Neural progenitor cell (in vitro differentiated cells): ENCODE measurements at regions not wholly inside any gene's neighbourhood (a gene's known extent, or its start where the extent isn't known, plus 50 kb on each side); places are given as distances from the start of the nearest gene placed in this dataset.

Source experiments
- DNase-seq: peaks from one replicate; pipeline ENCODE4 v3.0.0-alpha.2; 2016; ENCODE audit warnings: low spot score
- H2AFZ ChIP-seq: fragments of 200-600 bp; sonication (generic); replicated peaks from 2 replicates; pipeline ENCODE4 v1.6.1; 2016; ENCODE audit warnings: antibody characterized with exemption
- H3F3A ChIP-seq: fragments of 200-600 bp; sonication (generic); 2 replicates; pipeline ENCODE4 v1.6.1; 2016; ENCODE audit warnings: antibody characterized with exemption, low read depth
- H3K27ac ChIP-seq: fragments of 200-600 bp; sonication (generic); 2 replicates; pipeline ENCODE4 v1.5.1; 2016; ENCODE audit warnings: mild to moderate bottlenecking
- H3K27me3 ChIP-seq: fragments of 200-600 bp; sonication (generic); 2 replicates; pipeline ENCODE4 v1.6.1; 2016; ENCODE audit warnings: mild to moderate bottlenecking, moderate library complexity
- H3K36me3 ChIP-seq: fragments of 200-600 bp; sonication (generic); 2 replicates; pipeline ENCODE4 v1.5.1; 2016
- H3K4me1 ChIP-seq: fragments of 200-600 bp; sonication (generic); 2 replicates; pipeline ENCODE4 v1.6.1; 2016; ENCODE audit warnings: mixed run types
- H3K4me2 ChIP-seq: fragments of 200-600 bp; sonication (generic); 2 replicates; pipeline ENCODE4 v1.6.1; 2016
- H3K4me3 ChIP-seq: fragments of 200-600 bp; sonication (generic); 2 replicates; pipeline ENCODE4 v1.5.1; 2016
- H3K79me2 ChIP-seq: fragments of 200-600 bp; sonication (generic); 2 replicates; pipeline ENCODE4 v1.6.1; 2016; ENCODE audit warnings: low read depth
- H3K9ac ChIP-seq: fragments of 200-600 bp; sonication (generic); 2 replicates; pipeline ENCODE4 v1.6.1; 2016
- H3K9me3 ChIP-seq: fragments of 200-600 bp; sonication (generic); 2 replicates; pipeline ENCODE4 v1.5.1; 2016; ENCODE audit warnings: low read depth
- H4K20me1 ChIP-seq: fragments of 200-600 bp; sonication (generic); 2 replicates; pipeline ENCODE4 v1.6.1; 2016; ENCODE audit warnings: low read depth
- H3K27ac Mint-ChIP-seq: 3 replicates; pipeline ENCODE4 v1.8.0; 2021; ENCODE audit warnings: mixed read lengths
- H3K27me3 Mint-ChIP-seq: 2 replicates; pipeline ENCODE4 v1.8.0; 2022; ENCODE audit warnings: low read depth, mild to moderate bottlenecking, inconsistent platforms, moderate library complexity, mixed read lengths; ENCODE audit not compliant: insufficient read depth
- H3K36me3 Mint-ChIP-seq: 3 replicates; pipeline ENCODE4 v1.8.0; 2021; ENCODE audit warnings: mixed read lengths
- H3K4me1 Mint-ChIP-seq: 3 replicates; pipeline ENCODE4 v1.8.0; 2021; ENCODE audit warnings: mixed read lengths
- H3K4me3 Mint-ChIP-seq: 3 replicates; pipeline ENCODE4 v1.8.0; 2021; ENCODE audit warnings: mild to moderate bottlenecking, moderate library complexity, mixed read lengths
- H3K9me3 Mint-ChIP-seq: 3 replicates; pipeline ENCODE4 v1.8.0; 2020; ENCODE audit warnings: mixed read lengths
- CTCF ChIP-seq: fragments of 200-600 bp; sonication (generic); IDR thresholded peaks from 2 replicates; pipeline ENCODE4 v1.5.1; 2017; ENCODE audit warnings: antibody characterized with exemption, mild to moderate bottlenecking
- EZH2 ChIP-seq: fragments of 200-600 bp; sonication (generic); IDR thresholded peaks from 2 replicates; pipeline ENCODE4 v1.6.1; 2017; ENCODE audit warnings: antibody characterized with exemption, mild to moderate bottlenecking, moderate library complexity
- EZH2phosphoT487 ChIP-seq: fragments of 200-600 bp; sonication (generic); IDR thresholded peaks from 2 replicates; pipeline ENCODE4 v1.6.1; 2017; ENCODE audit warnings: antibody characterized with exemption

GRCh38 chr2:138123741-138124140 is 159.5 kb downstream of the HNMT start:
- Mint-ChIP-seq H3K27me3 (no peaks in the 10 kb centered on the region), H3K4me3 (no peak overlapping the region), H3K9me3 (no peaks in the 10 kb centered on the region), H3K27ac (no peak overlapping the region), H3K36me3 (no peaks in the 10 kb centered on the region), H3K4me1 (no peaks in the 10 kb centered on the region)
- no peak overlapping the region for H3K4me3 ChIP-seq
- TF ChIP-seq EZH2phosphoT487, result no peak
- TF ChIP-seq CTCF, result no peak
- TF ChIP-seq EZH2, result no peak
- no peak overlapping the region for H3K4me2 ChIP-seq
- no peak for DNase-seq
- H3K4me1 ChIP-seq, result no peaks in the 10 kb centered on the region
- H3K36me3 ChIP-seq, result no peaks in the 10 kb centered on the region
- H3K9ac ChIP-seq, result no peak overlapping the region
- H3K79me2 ChIP-seq, result no peaks in the 10 kb centered on the region
- H4K20me1 ChIP-seq, result no peaks in the 10 kb centered on the region
- H3K27ac ChIP-seq, result no peak overlapping the region
- H3K27me3 ChIP-seq, result no peaks in the 10 kb centered on the region
- H3K9me3 ChIP-seq, result no peaks in the 10 kb centered on the region
- H3F3A ChIP-seq, result no peaks in the 10 kb centered on the region
- no peak overlapping the region for H2AFZ ChIP-seq

- H3F3A ChIP-seq, result no peaks in the 10 kb centered on the region
- H3K4me1 Mint-ChIP-seq, result no peaks in the 10 kb centered on the region
- no peak overlapping the region for H2AFZ ChIP-seq
- no peaks in the 10 kb centered on the region for H3K36me3 Mint-ChIP-seq
- H3K79me2 ChIP-seq, result no peaks in the 10 kb centered on the region
- no peaks in the 10 kb centered on the region for H4K20me1 ChIP-seq
- H3K4me1 ChIP-seq, result no peaks in the 10 kb centered on the region
- H3K9ac ChIP-seq, result no peak overlapping the region
- H3K4me2 ChIP-seq, result no peak overlapping the region
- TF ChIP-seq CTCF (no peak), EZH2phosphoT487 (no peak), EZH2 (no peak)
- no peak overlapping the region for H3K4me3 ChIP-seq
- DNase-seq, result no peak
- H3K27me3 Mint-ChIP-seq, result no peaks in the 10 kb centered on the region
- H3K27ac ChIP-seq, result no peak overlapping the region
- H3K36me3 ChIP-seq, result no peaks in the 10 kb centered on the region
- no peaks in the 10 kb centered on the region for H3K9me3 Mint-ChIP-seq
- no peaks in the 10 kb centered on the region for H3K9me3 ChIP-seq
- H3K27me3 ChIP-seq, result no peaks in the 10 kb centered on the region
- H3K4me3 Mint-ChIP-seq, result no peak overlapping the region
- no peak overlapping the region for H3K27ac Mint-ChIP-seq
Measured at GRCh38 chr2:138124521-138124920, 160.2 kb downstream of the HNMT start.

GRCh38 chr2:138125306-138126288 is 161.3 kb downstream of the HNMT start:
- H3K36me3 ChIP-seq, result no peaks in the 10 kb centered on the region
- H3K9me3 Mint-ChIP-seq, result no peaks in the 10 kb centered on the region
- no peaks in the 10 kb centered on the region for H3K9me3 ChIP-seq
- no peak overlapping the region for H3K4me3 Mint-ChIP-seq
- H3K9ac ChIP-seq, result no peak overlapping the region
- DNase-seq, result no peak
- no peaks in the 10 kb centered on the region for H3K4me1 Mint-ChIP-seq
- TF ChIP-seq EZH2phosphoT487 (no peak), EZH2 (no peak), CTCF (no peak)
- H4K20me1 ChIP-seq, result no peaks in the 10 kb centered on the region
- no peak overlapping the region for H2AFZ ChIP-seq
- no peaks in the 10 kb centered on the region for H3K36me3 Mint-ChIP-seq
- H3F3A ChIP-seq, result no peaks in the 10 kb centered on the region
- no peak overlapping the region for H3K4me2 ChIP-seq
- H3K27ac Mint-ChIP-seq, result no peak overlapping the region
- H3K27me3 ChIP-seq, result no peaks in the 10 kb centered on the region
- no peaks in the 10 kb centered on the region for H3K79me2 ChIP-seq
- H3K4me1 ChIP-seq, result no peaks in the 10 kb centered on the region
- H3K27me3 Mint-ChIP-seq, result no peaks in the 10 kb centered on the region
- H3K27ac ChIP-seq, result no peak overlapping the region
- H3K4me3 ChIP-seq, result no peak overlapping the region
